HepG2 (cell line): ENCODE measurements at regions not wholly inside any gene's neighbourhood (a gene's known extent, or its start where the extent isn't known, plus 50 kb on each side); places are given as distances from the start of the nearest gene placed in this dataset.

Experiments used
- ATAC-seq: fragments of 200-7000 bp; cut with Tn5 transposase; 3 replicates; pipeline ENCODE4 v1.9.1; 2020; ENCODE audit warnings: mild to moderate bottlenecking, moderate library complexity
- BruUV-seq: library from RNA; stranded (reverse); fragments of 400-500 nt; replicated peaks from 2 replicates; lab custom pipeline; 2021; lab: Mats Ljungman, UMichigan
- CTCF ChIA-PET: fragments of 300-600 bp; formaldehyde crosslinking; extraction: SDS; loops from one replicate; lab custom pipeline; 2021; ENCODE audit warnings: low total read pairs, inconsistent platforms, low intra/inter-chr PET ratio; lab: Yijun Ruan, JAX
- POLR2A ChIA-PET: fragments of 350-600 bp; sonication (Branson Sonifier 250); formaldehyde crosslinking; loops from one replicate; lab custom pipeline; 2020; ENCODE audit warnings: antibody characterized with exemption, inconsistent platforms; lab: Yijun Ruan, JAX
- DNase-seq: peaks from one replicate; pipeline ENCODE4 v3.0.0-alpha.2; 2015; ENCODE audit warnings: low spot score
- FAIRE-seq: peaks from 3 replicates; lab custom pipeline; 2011; peaks lifted over from hg19 to GRCh38; lab: Jason Lieb, UNC
- H2AFZ ChIP-seq: one replicate; pipeline ENCODE4 v1.6.1; 2011; ENCODE audit warnings: low read length, inconsistent platforms
- H3K27ac ChIP-seq: fragments of 300-600 bp; 3 replicates; pipeline ENCODE4 v1.8.0; 2011; ENCODE audit warnings: mixed run types, mild to moderate bottlenecking, mixed read lengths, low read length, inconsistent platforms; ENCODE audit not compliant: insufficient read depth; ENCODE audit errors: extremely low read length
- H3K27me3 ChIP-seq, 2 experiments: fragments of 200-600 bp in 1 of 2; 2 replicates in 1 of 2; 3 replicates in 1 of 2; pipeline versions ENCODE4 v1.6.0 to v1.8.0; 2011; ENCODE audit warnings: low read length in 2 of 2, mild to moderate bottlenecking in 2 of 2, moderate library complexity in 2 of 2, inconsistent platforms in 1 of 2; ENCODE audit not compliant: insufficient read depth in 2 of 2, control insufficient read depth in 1 of 2
- H3K36me3 ChIP-seq, 2 experiments: fragments of 200-600 bp in 1 of 2; replicated peaks in 1 of 2; 2 replicates in 1 of 2; 3 replicates in 1 of 2; pipeline versions ENCODE4 v1.5.1 to v1.8.0; 2011; ENCODE audit warnings: low read length in 2 of 2, inconsistent platforms in 1 of 2; ENCODE audit not compliant: insufficient read depth in 2 of 2, control insufficient read depth in 1 of 2
- H3K4me1 ChIP-seq: 2 replicates; pipeline ENCODE4 v1.5.1; 2012; ENCODE audit warnings: low read length, inconsistent platforms; ENCODE audit not compliant: insufficient read depth
- H3K4me2 ChIP-seq: 2 replicates; pipeline ENCODE4 v1.6.0; 2011; ENCODE audit warnings: low read depth, low read length, inconsistent platforms
- H3K4me3 ChIP-seq, 3 experiments: fragments of 200-600 bp in 1 of 3; sonication (generic), shearing (Covaris generic) in 1 of 3; replicated peaks in 1 of 3; 2 replicates each; pipeline ENCODE4 v1.5.1; 2011 to 2016; ENCODE audit warnings: low read length in 3 of 3, inconsistent platforms in 2 of 3, low read depth in 2 of 3, mild to moderate bottlenecking in 2 of 3, control low read depth in 1 of 3, mixed read lengths in 1 of 3; ENCODE audit not compliant: insufficient read depth in 1 of 3
- H3K79me2 ChIP-seq: one replicate; pipeline ENCODE4 v1.6.1; 2011; ENCODE audit warnings: low read length, inconsistent platforms; ENCODE audit not compliant: insufficient read depth
- H3K9ac ChIP-seq: 2 replicates; pipeline ENCODE4 v1.6.0; 2011; ENCODE audit warnings: mild to moderate bottlenecking, low read depth, low read length, inconsistent platforms; ENCODE audit not compliant: insufficient read depth
- H3K9me3 ChIP-seq: 2 replicates; pipeline ENCODE4 v1.5.1; 2012; ENCODE audit warnings: mild to moderate bottlenecking, low read length
- H4K20me1 ChIP-seq: 2 replicates; pipeline ENCODE4 v1.6.0; 2011; ENCODE audit warnings: inconsistent platforms, mild to moderate bottlenecking, low read length, moderate library complexity; ENCODE audit not compliant: insufficient read depth
- EZH2 ChIP-seq: conservative IDR thresholded peaks from 2 replicates; pipeline ENCODE4 v1.6.1; 2012; ENCODE audit warnings: mild to moderate bottlenecking, low read depth, low read length, moderate library complexity
- GATAD1 ChIP-seq: IDR thresholded peaks from 2 replicates; pipeline ENCODE4 v1.6.1; 2016; ENCODE audit warnings: missing genetic modification reagents, missing compliant biosample characterization
- ZBTB7B ChIP-seq: sonication (generic); formaldehyde crosslinking; IDR thresholded peaks from 2 replicates; pipeline ENCODE4 v1.4.0; 2020; ENCODE audit warnings: missing genetic modification reagents
- ZNF629 ChIP-seq: sonication (generic); formaldehyde crosslinking; conservative IDR thresholded peaks from 2 replicates; pipeline ENCODE4 v1.5.0; 2020; ENCODE audit warnings: missing genetic modification reagents
- WGBS: methylation state at CpG from one replicate; pipeline ENCODE4 v1.1.6; 2017; ENCODE audit warnings: low lambda C conversion rate; 5-methylcytosine and 5-hydroxymethylcytosine counted together
- in situ Hi-C: cut with HindIII; loops from 2 replicates; pipeline ENCODE4 v1.10.0; 2017; ENCODE audit warnings: low pct_unique_long_range_greater_than_20kb; ENCODE audit not compliant: extremely low pct_ligation_motif_present
- intact Hi-C: fragments of 100-400 bp; cut with micrococcal nuclease; formaldehyde crosslinking; loops from one replicate; pipeline ENCODE4 v1.10.0; 2022; ENCODE audit not compliant: unreplicated experiment

DNA sequence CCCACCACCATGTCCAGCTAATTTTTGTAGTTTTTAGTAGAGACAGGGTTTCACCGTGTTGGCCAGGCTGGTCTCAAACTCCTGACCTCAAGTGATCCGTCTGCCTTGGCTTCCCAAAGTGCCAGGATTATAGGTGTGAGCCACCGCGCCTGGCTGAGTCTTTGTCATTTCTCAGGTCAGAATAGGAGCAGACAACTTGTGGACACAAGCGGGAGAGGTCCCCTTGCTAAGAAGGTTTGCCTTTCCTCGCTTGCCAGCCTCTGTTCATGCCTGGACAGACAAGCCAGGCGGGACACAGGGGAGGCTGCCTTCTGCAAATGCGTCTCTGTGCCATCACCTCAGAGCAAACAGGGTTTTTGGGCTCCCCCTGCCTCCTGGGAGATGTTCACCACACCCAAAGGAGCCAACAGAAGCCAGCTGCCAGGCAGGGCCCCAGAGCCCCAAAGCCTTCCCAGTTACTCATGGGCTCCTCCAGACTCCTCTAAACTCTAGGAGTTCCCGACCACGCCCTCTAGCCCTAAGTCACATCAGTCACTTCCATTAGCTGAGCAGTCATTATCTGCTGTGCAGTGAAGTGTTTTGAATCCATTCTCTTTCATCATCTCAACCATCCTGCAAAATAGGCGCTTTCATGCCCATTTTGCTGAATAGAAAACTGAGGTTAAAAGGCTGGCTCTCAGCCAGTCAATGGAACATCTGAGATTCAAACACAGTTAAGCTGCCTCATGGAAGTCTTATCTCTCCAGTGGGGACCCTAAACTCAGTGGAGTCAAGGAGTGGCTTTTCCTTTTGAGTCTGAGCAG lies 245.0 kb downstream of the UACA start:
- FAIRE-seq, result no peak

GRCh38 chr15:70517194-70517590 lies 246.2 kb downstream of the UACA start:
- CTCF ChIA-PET, result no interaction called here
- Histone ChIP-seq H3K27me3 (peaks cover 0 to 3% of the 10 kb centered on the region in 2 experiments; a peak in 2 of 5 replicates), H2AFZ (no peak overlapping the region), H3K4me2 (no peak overlapping the region), H3K27ac (no peak overlapping the region), H3K79me2 (no peaks in the 10 kb centered on the region), H3K36me3 (no peaks in the 10 kb centered on the region), H3K4me3 (no peak overlapping the region), H4K20me1 (no peaks in the 10 kb centered on the region), H3K4me1 (no peaks in the 10 kb centered on the region), H3K9ac (no peak overlapping the region), H3K9me3 (no peaks in the 10 kb centered on the region)
- in situ Hi-C loops, result no loop called here
- FAIRE-seq, result no peak
- TF ChIP-seq EZH2, result no peak
- no peak for DNase-seq
- no TSS peak for BruUV-seq
- POLR2A ChIA-PET, result no interaction called here
- 55% methylated on average over 7 of the region's 10 CpGs for whole genome bisulfite sequencing
- intact Hi-C loops, result no loop called here
- ATAC-seq, result no peak

More for the DNA sequence above, 245.0 kb downstream of the UACA start:
- ChIA-PET CTCF (no interaction called here), POLR2A (no interaction called here)
- Histone ChIP-seq H3K27me3 (peaks cover 3 to 5% of the 10 kb centered on the region in 2 experiments; a peak in 2 of 5 replicates), H3K36me3 (no peaks in the 10 kb centered on the region), H3K27ac (no peak overlapping the region), H3K9me3 (no peaks in the 10 kb centered on the region), H3K4me1 (no peaks in the 10 kb centered on the region), H3K4me3 (no peak overlapping the region), H3K4me2 (no peak overlapping the region), H4K20me1 (no peaks in the 10 kb centered on the region), H3K79me2 (no peaks in the 10 kb centered on the region), H2AFZ (no peak overlapping the region), H3K9ac (no peak overlapping the region)
- BruUV-seq, result no TSS peak
- ATAC-seq (no peak), DNase-seq (no peak)
- WGBS, result 47% methylated on average over 7 of the region's 11 CpGs
- in situ Hi-C loops, result no loop called here
- intact Hi-C loops, result no loop called here
- TF ChIP-seq GATAD1 (no peak), ZNF629 (CRISPR knock-in tag) (peak; percentile 56), ZBTB7B (CRISPR knock-in tag) (no peak)
